MM.1S (cell line): ENCODE measurements at regions not wholly inside any gene's neighbourhood (a gene's known extent, or its start where the extent isn't known, plus 50 kb on each side); places are given as distances from the start of the nearest gene placed in this dataset.

ENCODE experiments used
- EZH2 ChIP-seq: fragments of 300-600 bp; sonication (generic); optimal IDR thresholded peaks from 2 replicates; pipeline ENCODE3; 2017; ENCODE audit warnings: low read depth, mild to moderate bottlenecking, antibody characterized with exemption, low read length, mixed read lengths
- TF ChIP-seq, protein P1 (sequence below): fragments of 300-600 bp; sonication (generic); IDR thresholded peaks from 2 replicates; pipeline ENCODE4 v1.5.1; 2016; ENCODE audit warnings: antibody characterized with exemption, low read length, mixed read lengths

GRCh38 chrX:109843963-109844751, 111.1 kb upstream of the ACSL4 start:
- TF ChIP-seq, protein P1, sequence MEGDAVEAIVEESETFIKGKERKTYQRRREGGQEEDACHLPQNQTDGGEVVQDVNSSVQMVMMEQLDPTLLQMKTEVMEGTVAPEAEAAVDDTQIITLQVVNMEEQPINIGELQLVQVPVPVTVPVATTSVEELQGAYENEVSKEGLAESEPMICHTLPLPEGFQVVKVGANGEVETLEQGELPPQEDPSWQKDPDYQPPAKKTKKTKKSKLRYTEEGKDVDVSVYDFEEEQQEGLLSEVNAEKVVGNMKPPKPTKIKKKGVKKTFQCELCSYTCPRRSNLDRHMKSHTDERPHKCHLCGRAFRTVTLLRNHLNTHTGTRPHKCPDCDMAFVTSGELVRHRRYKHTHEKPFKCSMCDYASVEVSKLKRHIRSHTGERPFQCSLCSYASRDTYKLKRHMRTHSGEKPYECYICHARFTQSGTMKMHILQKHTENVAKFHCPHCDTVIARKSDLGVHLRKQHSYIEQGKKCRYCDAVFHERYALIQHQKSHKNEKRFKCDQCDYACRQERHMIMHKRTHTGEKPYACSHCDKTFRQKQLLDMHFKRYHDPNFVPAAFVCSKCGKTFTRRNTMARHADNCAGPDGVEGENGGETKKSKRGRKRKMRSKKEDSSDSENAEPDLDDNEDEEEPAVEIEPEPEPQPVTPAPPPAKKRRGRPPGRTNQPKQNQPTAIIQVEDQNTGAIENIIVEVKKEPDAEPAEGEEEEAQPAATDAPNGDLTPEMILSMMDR, result no peak
- no peak for TF ChIP-seq EZH2
